Endodermal cell (in vitro differentiated cells): ENCODE measurements at regions not wholly inside any gene's neighbourhood (a gene's known extent, or its start where the extent isn't known, plus 50 kb on each side); places are given as distances from the start of the nearest gene placed in this dataset.
A peak's percentile ranks its signal among the peaks of the same experiment; 100 is the strongest.

Experiments used
- DNase-seq: peaks from one replicate; pipeline ENCODE4 v3.0.0-alpha.2; 2017
- H3K27ac ChIP-seq: 2 replicates; pipeline ENCODE4 v1.5.1; 2013; ENCODE audit warnings: mild to moderate bottlenecking, low read depth, low read length, moderate library complexity
- H3K27me3 ChIP-seq: 2 replicates; pipeline ENCODE4 v1.6.1; 2013; ENCODE audit warnings: mild to moderate bottlenecking, low read length, moderate library complexity; ENCODE audit not compliant: insufficient read depth, control insufficient read depth, poor library complexity, severe bottlenecking
- H3K36me3 ChIP-seq: 2 replicates; pipeline ENCODE4 v1.7.0; 2013; ENCODE audit warnings: mild to moderate bottlenecking, low read length, moderate library complexity; ENCODE audit not compliant: control insufficient read depth, insufficient read depth
- H3K4me1 ChIP-seq: one replicate; pipeline ENCODE4 v1.7.0; 2013; ENCODE audit warnings: low read length; ENCODE audit not compliant: control insufficient read depth, insufficient read depth
- H3K4me3 ChIP-seq: 2 replicates; pipeline ENCODE4 v1.5.1; 2013; ENCODE audit warnings: mild to moderate bottlenecking, low read length, moderate library complexity
- H3K9ac ChIP-seq: 2 replicates; pipeline ENCODE4 v1.6.1; 2013; ENCODE audit warnings: mild to moderate bottlenecking, low read length, moderate library complexity; ENCODE audit not compliant: poor library complexity, severe bottlenecking; ENCODE audit errors: extremely low read depth
- H3K9me3 ChIP-seq: 2 replicates; pipeline ENCODE4 v1.6.1; 2013; ENCODE audit warnings: mild to moderate bottlenecking, low read length, moderate library complexity; ENCODE audit not compliant: control insufficient read depth
- H3K27ac Mint-ChIP-seq: 2 replicates; pipeline ENCODE4 v1.8.0; 2020; ENCODE audit warnings: mixed read lengths
- H3K27me3 Mint-ChIP-seq: 2 replicates; pipeline ENCODE4 v1.8.0; 2021; ENCODE audit warnings: mild to moderate bottlenecking, mixed read lengths; ENCODE audit not compliant: insufficient read depth
- H3K36me3 Mint-ChIP-seq: 2 replicates; pipeline ENCODE4 v1.8.0; 2020; ENCODE audit warnings: low read depth, mixed read lengths
- H3K4me1 Mint-ChIP-seq: 2 replicates; pipeline ENCODE4 v1.8.0; 2020; ENCODE audit warnings: mixed read lengths
- H3K4me3 Mint-ChIP-seq: 2 replicates; pipeline ENCODE4 v1.8.0; 2020; ENCODE audit warnings: mild to moderate bottlenecking, moderate library complexity, mixed read lengths
- H3K9me3 Mint-ChIP-seq: 2 replicates; pipeline ENCODE4 v1.8.0; 2020; ENCODE audit warnings: mild to moderate bottlenecking, mixed read lengths
- CTCF ChIP-seq: fragments of 200-600 bp; sonication (generic); conservative IDR thresholded peaks from 2 replicates; pipeline ENCODE4 v1.5.0; 2021; ENCODE audit warnings: antibody characterized with exemption, mild to moderate bottlenecking
- WGBS, 2 experiments: methylation state at CpG; one replicate each; pipeline versions ENCODE4 v1.1.5 to v1.1.7; 2013; ENCODE audit warnings: missing lambda C conversion rate in 2 of 2, mixed read lengths in 1 of 2; ENCODE audit not compliant: insufficient coverage in 1 of 2, insufficient read length in 1 of 2; 5-methylcytosine and 5-hydroxymethylcytosine counted together

GRCh38 chr11:24375351-24375750 lies 121.5 kb upstream of the LUZP2 start:
- Mint-ChIP-seq H3K9me3 (no peaks in the 10 kb centered on the region), H3K4me1 (peaks cover 16% of the 10 kb centered on the region), H3K36me3 (no peaks in the 10 kb centered on the region), H3K4me3 (no peak overlapping the region), H3K27ac (peak overlapping the region; percentile 57), H3K27me3 (no peaks in the 10 kb centered on the region)
- Histone ChIP-seq H3K36me3 (no peaks in the 10 kb centered on the region), H3K9me3 (no peaks in the 10 kb centered on the region), H3K4me1 (peaks cover 4% of the 10 kb centered on the region), H3K27ac (no peak overlapping the region), H3K27me3 (no peaks in the 10 kb centered on the region), H3K9ac (no peak overlapping the region), H3K4me3 (no peak overlapping the region)
- TF ChIP-seq CTCF: no peak
- DNase-seq: no peak
- WGBS, 2 experiments: 43 to 73% methylated on average over 1 of the region's 1 CpG

- no peak for TF ChIP-seq CTCF
- WGBS, 2 experiments: 91% methylated on average over 1 of the region's 3 CpGs; no CpG with 5 or more reads in 1 of the 2 experiments
- Mint-ChIP-seq H3K27me3 (no peaks in the 10 kb centered on the region), H3K9me3 (no peaks in the 10 kb centered on the region), H3K4me1 (peaks cover 16% of the 10 kb centered on the region), H3K27ac (no peak overlapping the region), H3K4me3 (no peak overlapping the region), H3K36me3 (no peaks in the 10 kb centered on the region)
- H3K4me3 ChIP-seq: no peak overlapping the region
- no peak for DNase-seq
- H3K9me3 ChIP-seq: no peaks in the 10 kb centered on the region
- no peaks in the 10 kb centered on the region for H3K27me3 ChIP-seq
- no peaks in the 10 kb centered on the region for H3K36me3 ChIP-seq
- no peak overlapping the region for H3K27ac ChIP-seq
- H3K4me1 ChIP-seq: peaks cover 4% of the 10 kb centered on the region
- H3K9ac ChIP-seq: no peak overlapping the region
Observed at GRCh38 chr11:24375931-24376330, 120.9 kb upstream of the LUZP2 start.

- no peak for DNase-seq
- H3K27ac Mint-ChIP-seq: no peak overlapping the region
- Histone ChIP-seq H3K9me3 (no peaks in the 10 kb centered on the region), H3K4me1 (no peaks in the 10 kb centered on the region), H3K27me3 (no peaks in the 10 kb centered on the region), H3K9ac (no peak overlapping the region), H3K4me3 (no peak overlapping the region), H3K36me3 (no peaks in the 10 kb centered on the region), H3K27ac (no peak overlapping the region)
- WGBS, 2 experiments: 83 to 91% methylated on average over 1 to 2 of the region's 2 CpGs
- no peaks in the 10 kb centered on the region for H3K27me3 Mint-ChIP-seq
- no peak for TF ChIP-seq CTCF
- no peak overlapping the region for H3K4me3 Mint-ChIP-seq
- peaks cover 3% of the 10 kb centered on the region for H3K9me3 Mint-ChIP-seq
- H3K4me1 Mint-ChIP-seq: peaks cover 2% of the 10 kb centered on the region
- H3K36me3 Mint-ChIP-seq: no peaks in the 10 kb centered on the region
Observed at GRCh38 chr11:24383137-24383536, 113.7 kb upstream of the LUZP2 start.
